ENCODE measurements at regions not wholly inside any gene's neighbourhood (a gene's known extent, or its start where the extent isn't known, plus 50 kb on each side); places are given as distances from the start of the nearest gene placed in this dataset.

GRCh38 chr1:21341517-21342078 is 51.3 kb upstream of the ECE1 start:
- Histone ChIP-seq H3K9ac (ENCODE audit: extremely low read depth, low read length, poor library complexity, severe bottlenecking) (no peak overlapping the region), H3K36me3 (ENCODE audit: control insufficient read depth, insufficient read depth, low read length) (no peaks in the 10 kb centered on the region), H3K4me3 (ENCODE audit: low read length) (no peak overlapping the region), H3K4me1 (ENCODE audit: control insufficient read depth, insufficient read depth, low read length) (peaks cover 36% of the 10 kb centered on the region), H3K9me3 (ENCODE audit: control insufficient read depth, low read length) (no peaks in the 10 kb centered on the region), H3K27ac (ENCODE audit: low read depth, low read length) (no peak overlapping the region), H3K27me3 (ENCODE audit: control insufficient read depth, insufficient read depth, low read length, poor library complexity, severe bottlenecking) (no peaks in the 10 kb centered on the region)
- Mint-ChIP-seq H3K36me3 (ENCODE audit: low read depth) (peaks cover 3% of the 10 kb centered on the region), H3K4me3 (no peak overlapping the region), H3K27ac (no peak overlapping the region), H3K27me3 (ENCODE audit: insufficient read depth) (peaks cover 14% of the 10 kb centered on the region), H3K4me1 (peaks cover 57% of the 10 kb centered on the region), H3K9me3 (no peaks in the 10 kb centered on the region)
- 91 to 94% methylated on average over 10 of the region's 10 CpGs for WGBS, 2 experiments (ENCODE audit: insufficient coverage in 1 of 2, insufficient read length in 1 of 2)
- TF ChIP-seq CTCF (conservative IDR thresholded peaks at IDR 0.05): peak; percentile 22
- DNase-seq: no peak

- Histone ChIP-seq H3K27me3 (ENCODE audit: control insufficient read depth, insufficient read depth, low read length, poor library complexity, severe bottlenecking) (no peaks in the 10 kb centered on the region), H3K4me3 (ENCODE audit: low read length) (no peak overlapping the region), H3K4me1 (ENCODE audit: control insufficient read depth, insufficient read depth, low read length) (peaks cover 36% of the 10 kb centered on the region), H3K27ac (ENCODE audit: low read depth, low read length) (no peak overlapping the region), H3K36me3 (ENCODE audit: control insufficient read depth, insufficient read depth, low read length) (no peaks in the 10 kb centered on the region), H3K9ac (ENCODE audit: extremely low read depth, low read length, poor library complexity, severe bottlenecking) (no peak overlapping the region), H3K9me3 (ENCODE audit: control insufficient read depth, low read length) (no peaks in the 10 kb centered on the region)
- DNase-seq: no peak
- 76 to 81% methylated on average over 5 to 8 of the region's 8 CpGs for WGBS, 2 experiments (ENCODE audit: insufficient coverage in 1 of 2, insufficient read length in 1 of 2)
- TF ChIP-seq CTCF (conservative IDR thresholded peaks at IDR 0.05): no peak
- Mint-ChIP-seq H3K4me1 (peaks cover 57% of the 10 kb centered on the region), H3K4me3 (no peak overlapping the region), H3K9me3 (no peaks in the 10 kb centered on the region), H3K27ac (no peak overlapping the region), H3K36me3 (ENCODE audit: low read depth) (peaks cover 3% of the 10 kb centered on the region), H3K27me3 (ENCODE audit: insufficient read depth) (peaks cover 14% of the 10 kb centered on the region)
Observed at GRCh38 chr1:21341022-21341421, 50.8 kb upstream of the ECE1 start.

- Histone ChIP-seq H3K36me3 (ENCODE audit: control insufficient read depth, insufficient read depth, low read length) (no peaks in the 10 kb centered on the region), H3K9me3 (ENCODE audit: control insufficient read depth, low read length) (no peaks in the 10 kb centered on the region), H3K27me3 (ENCODE audit: control insufficient read depth, insufficient read depth, low read length, poor library complexity, severe bottlenecking) (no peaks in the 10 kb centered on the region), H3K4me3 (ENCODE audit: low read length) (no peak overlapping the region), H3K4me1 (ENCODE audit: control insufficient read depth, insufficient read depth, low read length) (peaks cover 36% of the 10 kb centered on the region), H3K9ac (ENCODE audit: extremely low read depth, low read length, poor library complexity, severe bottlenecking) (no peak overlapping the region), H3K27ac (ENCODE audit: low read depth, low read length) (no peak overlapping the region)
- Mint-ChIP-seq H3K27me3 (ENCODE audit: insufficient read depth) (peaks cover 14% of the 10 kb centered on the region), H3K27ac (peak overlapping the region; percentile 66), H3K4me1 (peaks cover 57% of the 10 kb centered on the region), H3K9me3 (no peaks in the 10 kb centered on the region), H3K36me3 (ENCODE audit: low read depth) (peaks cover 3% of the 10 kb centered on the region), H3K4me3 (no peak overlapping the region)
- WGBS, 2 experiments (ENCODE audit: insufficient coverage in 1 of 2, insufficient read length in 1 of 2): 87 to 90% methylated on average over 10 to 13 of the region's 13 CpGs
- TF ChIP-seq CTCF (conservative IDR thresholded peaks at IDR 0.05): no peak
- no peak for DNase-seq
Observed at GRCh38 chr1:21340230-21340945, 50.1 kb upstream of the ECE1 start.
